GM19328 (cell line): ENCODE measurements at regions not wholly inside any gene's neighbourhood (a gene's known extent, or its start where the extent isn't known, plus 50 kb on each side); places are given as distances from the start of the nearest gene placed in this dataset.

Source experiments
- ATAC-seq: cut with Tn5 transposase; IDR thresholded peaks from one replicate; pipeline ENCODE4 v1.9.1; 2021; ENCODE audit warnings: mild to moderate bottlenecking, moderate library complexity; ENCODE audit not compliant: unreplicated experiment

- ATAC-seq: no peak
Observed at GRCh38 chr6:100268326-100268725, 196.4 kb downstream of the SIM1 start.

- ATAC-seq: no peak
Observed at GRCh38 chr6:100267721-100268123, 197.0 kb downstream of the SIM1 start.

- no peak for ATAC-seq
Observed at GRCh38 chr6:100266494-100267401, 198.0 kb downstream of the SIM1 start.

GRCh38 chr6:100262086-100262485 lies 202.6 kb downstream of the SIM1 start:
- no peak for ATAC-seq

- ATAC-seq: no peak
Observed at GRCh38 chr6:100261486-100261885, 203.2 kb downstream of the SIM1 start.

- no peak for ATAC-seq
Observed at GRCh38 chr6:100260584-100260983, 204.1 kb downstream of the SIM1 start.

- no peak for ATAC-seq
Observed at GRCh38 chr6:100259865-100260264, 204.9 kb downstream of the SIM1 start.

- no peak for ATAC-seq
Observed at GRCh38 chr6:100258752-100259151, 206.0 kb downstream of the SIM1 start.

- ATAC-seq: peak; percentile 87
Observed at GRCh38 chr6:100257793-100258395, 206.8 kb downstream of the SIM1 start.

- ATAC-seq: no peak
Observed at GRCh38 chr6:100255701-100256100, 209.0 kb downstream of the SIM1 start.

GRCh38 chr6:100247123-100247522 lies 217.6 kb downstream of the SIM1 start:
- no peak for ATAC-seq

GRCh38 chr6:100246206-100246605 lies 218.5 kb downstream of the SIM1 start:
- no peak for ATAC-seq

GRCh38 chr6:100240798-100241197 lies 223.9 kb downstream of the SIM1 start:
- no peak for ATAC-seq

GRCh38 chr6:100237821-100238220 lies 226.9 kb downstream of the SIM1 start:
- ATAC-seq: no peak

GRCh38 chr6:100236389-100236788 lies 228.3 kb downstream of the SIM1 start:
- ATAC-seq: no peak

GRCh38 chr6:100235631-100236030 lies 229.1 kb downstream of the SIM1 start:
- ATAC-seq: no peak

- ATAC-seq: no peak
Observed at GRCh38 chr6:100234625-100235024, 230.1 kb downstream of the SIM1 start.

- no peak for ATAC-seq
Observed at GRCh38 chr6:100232781-100233573, 231.7 kb downstream of the SIM1 start.

- no peak for ATAC-seq
Observed at GRCh38 chr6:100230953-100231316, 233.8 kb downstream of the SIM1 start.

- ATAC-seq: no peak
Observed at GRCh38 chr6:100230115-100230952, 234.4 kb downstream of the SIM1 start.

GRCh38 chr6:100229512-100229911 lies 235.2 kb downstream of the SIM1 start:
- no peak for ATAC-seq
